GM10248 (cell line): ENCODE measurements at regions not wholly inside any gene's neighbourhood (a gene's known extent, or its start where the extent isn't known, plus 50 kb on each side); places are given as distances from the start of the nearest gene placed in this dataset.
"Not testable (repeated sequence)": the region's sequence is repeated elsewhere in the genome, so short reads cannot be mapped to it uniquely, and the experiment has no call there.

Experiments used
- CTCF ChIA-PET: fragments of 300-600 bp; sonication (Branson Sonifier 250); formaldehyde crosslinking; extraction: SDS; loops from one replicate; lab custom pipeline; 2021; ENCODE audit warnings: antibody characterized with exemption; lab: Yijun Ruan, JAX
- POLR2A ChIA-PET: fragments of 350-650 bp; sonication (Branson Sonifier 250); formaldehyde crosslinking; extraction: SDS; loops from one replicate; lab custom pipeline; 2020; ENCODE audit warnings: antibody characterized with exemption; lab: Yijun Ruan, JAX
- DNase-seq: peaks from one replicate; pipeline ENCODE4 v3.0.0; 2012; ENCODE audit errors: extremely low spot score
- CTCF ChIP-seq: IDR thresholded peaks from 2 replicates; pipeline ENCODE4 v1.5.1; 2012; ENCODE audit warnings: mild to moderate bottlenecking, low read depth; ENCODE audit errors: extremely low read depth, missing control alignments, control extremely low read depth

GRCh38 chr9:96057155-96057554 is 181.7 kb downstream of the ERCC6L2 start:
- no peak for TF ChIP-seq CTCF
- DNase-seq: no peak
- CTCF ChIA-PET: no interaction called here
- POLR2A ChIA-PET: no interaction called here

- CTCF ChIA-PET: no interaction called here
- DNase-seq: no peak
- POLR2A ChIA-PET: no interaction called here
- no peak for TF ChIP-seq CTCF
Observed at GRCh38 chr9:96056226-96056625, 180.7 kb downstream of the ERCC6L2 start.

- DNase-seq, CTCF ChIA-PET, POLR2A ChIA-PET: not testable (repeated sequence)
Observed at GRCh38 chr9:96054248-96054647, 178.8 kb downstream of the ERCC6L2 start.

GRCh38 chr9:96052686-96053085 is 177.2 kb downstream of the ERCC6L2 start:
- no peak for DNase-seq
- no peak for TF ChIP-seq CTCF
- ChIA-PET POLR2A (no interaction called here), CTCF (no interaction called here)

GRCh38 chr9:96051423-96051822 is 175.9 kb downstream of the ERCC6L2 start:
- ChIA-PET POLR2A (no interaction called here), CTCF (interaction anchor here (1.3 to 1.5 kb wide), 2 partner anchors 10 to 17 kb away, joined by 4 read pairs; no protein-coding TSS in a partner anchor)
- no peak for DNase-seq
- TF ChIP-seq CTCF: no peak

GRCh38 chr9:96050861-96051155 is 175.3 kb downstream of the ERCC6L2 start:
- no peak for DNase-seq
- POLR2A ChIA-PET: no interaction called here
- CTCF ChIA-PET: interaction anchor here (1.3 to 1.5 kb wide), 2 partner anchors 10 to 16 kb away, joined by 4 read pairs; no protein-coding TSS in a partner anchor
- no peak for TF ChIP-seq CTCF

GRCh38 chr9:96050048-96050860 is 174.8 kb downstream of the ERCC6L2 start:
- POLR2A ChIA-PET: no interaction called here
- CTCF ChIA-PET: interaction anchor here (1.3 to 1.5 kb wide), 2 partner anchors 11 to 16 kb away, joined by 4 read pairs; no protein-coding TSS in a partner anchor

More at GRCh38 chr9:96050048-96050860, 174.8 kb downstream of the ERCC6L2 start:
- DNase-seq: no peak
- TF ChIP-seq CTCF: no peak
